ENCODE measurements at regions not wholly inside any gene's neighbourhood (a gene's known extent, or its start where the extent isn't known, plus 50 kb on each side); places are given as distances from the start of the nearest gene placed in this dataset.

- peaks cover 3% of the 10 kb centered on the region for H3K9me3 Mint-ChIP-seq (ENCODE audit: insufficient read depth)
- DNase-seq (no peak), ATAC-seq (ENCODE audit: low read depth) (no peak)
- no peak overlapping the region for H3K27ac Mint-ChIP-seq
- Histone ChIP-seq H3K4me2 (replicated peaks; ENCODE audit: low read depth, low read length, poor library complexity, severe bottlenecking) (no peak overlapping the region), H3K4me3 (ENCODE audit: control extremely low read depth in 1 of 5, extremely low read depth in 1 of 5, insufficient read depth in 1 of 5, low read depth in 2 of 5, low read length in 4 of 5) (no peak overlapping the region), H3K79me2 (ENCODE audit: control insufficient read depth, insufficient read depth, low read length) (no peaks in the 10 kb centered on the region), H4K20me1 (ENCODE audit: control insufficient read depth, insufficient read depth, low read length, poor library complexity, severe bottlenecking) (no peaks in the 10 kb centered on the region), H3K9me3 (ENCODE audit: control extremely low read depth in 1 of 3, control insufficient read depth in 2 of 3, insufficient read depth in 1 of 3, low read length in 2 of 3) (no peaks in the 10 kb centered on the region), H3K4me1 (ENCODE audit: control insufficient read depth in 2 of 2, insufficient read depth in 2 of 2, low read length in 2 of 2) (no peaks in the 10 kb centered on the region), H2AFZ (ENCODE audit: insufficient read depth, low read depth, low read length, poor library complexity, severe bottlenecking) (no peak overlapping the region), H3K27ac (ENCODE audit: low read length in 2 of 2) (no peak overlapping the region), H3K27me3 (replicated peaks in 1 of 4; ENCODE audit: control extremely low read depth in 1 of 4, control insufficient read depth in 3 of 4, insufficient read depth in 4 of 4, low read length in 3 of 4) (no peaks in the 10 kb centered on the region), H3K36me3 (replicated peaks in 1 of 2; ENCODE audit: control extremely low read depth in 1 of 2, control insufficient read depth in 1 of 2, extremely low read depth in 1 of 2, insufficient read depth in 2 of 2, low read length in 1 of 2) (no peaks in the 10 kb centered on the region), H3K9ac (ENCODE audit: low read length) (no peak overlapping the region)
- H3K4me3 Mint-ChIP-seq, result no peak overlapping the region
- H3K4me1 Mint-ChIP-seq, result no peaks in the 10 kb centered on the region
- ChIA-PET CTCF (interaction anchor here (1.2 kb wide), 1 partner anchor 64 kb away, joined by 3 read pairs; no protein-coding TSS in a partner anchor), POLR2A (no interaction called here)
- TF ChIP-seq CTCF (IDR thresholded peaks at IDR 0.05), result no peak
- TF ChIP-seq EZH2 (IDR thresholded peaks at IDR 0.05; ENCODE audit: borderline replicate concordance, insufficient read depth, low read depth, low read length, poor library complexity, severe bottlenecking), result no peak
- intact Hi-C loops (cut with micrococcal nuclease), result no loop called here
- H3K27me3 Mint-ChIP-seq, result peaks cover 4% of the 10 kb centered on the region
- no CpG with 5 or more reads among the region's 1 CpG for WGBS (ENCODE audit: insufficient coverage)
Observed at GRCh38 chr9:17865881-17866280, 287.0 kb downstream of the SH3GL2 start.

- Histone ChIP-seq H3K4me2 (replicated peaks; ENCODE audit: low read depth, low read length, poor library complexity, severe bottlenecking) (no peak overlapping the region), H3K27me3 (replicated peaks in 1 of 4; ENCODE audit: control extremely low read depth in 1 of 4, control insufficient read depth in 3 of 4, insufficient read depth in 4 of 4, low read length in 3 of 4) (no peaks in the 10 kb centered on the region), H3K36me3 (replicated peaks in 1 of 2; ENCODE audit: control extremely low read depth in 1 of 2, control insufficient read depth in 1 of 2, extremely low read depth in 1 of 2, insufficient read depth in 2 of 2, low read length in 1 of 2) (no peaks in the 10 kb centered on the region), H3K4me1 (ENCODE audit: control insufficient read depth in 2 of 2, insufficient read depth in 2 of 2, low read length in 2 of 2) (no peaks in the 10 kb centered on the region), H3K79me2 (ENCODE audit: control insufficient read depth, insufficient read depth, low read length) (no peaks in the 10 kb centered on the region), H3K4me3 (ENCODE audit: control extremely low read depth in 1 of 5, extremely low read depth in 1 of 5, insufficient read depth in 1 of 5, low read depth in 2 of 5, low read length in 4 of 5) (no peak overlapping the region), H4K20me1 (ENCODE audit: control insufficient read depth, insufficient read depth, low read length, poor library complexity, severe bottlenecking) (no peaks in the 10 kb centered on the region), H3K27ac (ENCODE audit: low read length in 2 of 2) (no peak overlapping the region), H2AFZ (ENCODE audit: insufficient read depth, low read depth, low read length, poor library complexity, severe bottlenecking) (no peak overlapping the region), H3K9me3 (ENCODE audit: control extremely low read depth in 1 of 3, control insufficient read depth in 2 of 3, insufficient read depth in 1 of 3, low read length in 2 of 3) (no peaks in the 10 kb centered on the region), H3K9ac (ENCODE audit: low read length) (no peak overlapping the region)
- ChIA-PET POLR2A (no interaction called here), CTCF (no interaction called here)
- no peaks in the 10 kb centered on the region for H3K27me3 Mint-ChIP-seq
- WGBS (ENCODE audit: insufficient coverage), result 96% methylated on average over 2 of the region's 2 CpGs
- intact Hi-C loops (cut with micrococcal nuclease), result no loop called here
- ATAC-seq (ENCODE audit: low read depth) (no peak), DNase-seq (no peak)
- TF ChIP-seq EZH2 (IDR thresholded peaks at IDR 0.05; ENCODE audit: borderline replicate concordance, insufficient read depth, low read depth, low read length, poor library complexity, severe bottlenecking), result no peak
- no peak for TF ChIP-seq CTCF (IDR thresholded peaks at IDR 0.05)
- H3K27ac Mint-ChIP-seq, result no peak overlapping the region
- H3K9me3 Mint-ChIP-seq (ENCODE audit: insufficient read depth), result no peaks in the 10 kb centered on the region
- H3K4me1 Mint-ChIP-seq, result no peaks in the 10 kb centered on the region
- H3K4me3 Mint-ChIP-seq, result no peak overlapping the region
Observed at GRCh38 chr9:17870722-17871121, 291.9 kb downstream of the SH3GL2 start.

Data from B cell (primary cell).